A673 (cell line): ENCODE measurements at regions not wholly inside any gene's neighbourhood (a gene's known extent, or its start where the extent isn't known, plus 50 kb on each side); places are given as distances from the start of the nearest gene placed in this dataset.

Source experiments
- CTCF ChIP-seq: fragments of 300-800, 200-600 bp; sonication (generic); conservative IDR thresholded peaks from 2 replicates; pipeline ENCODE4 v1.5.1; 2017; ENCODE audit warnings: low read depth, mild to moderate bottlenecking, antibody characterized with exemption, low read length, moderate library complexity, mixed read lengths
- EZH2 ChIP-seq: fragments of 200-600 bp; sonication (generic); IDR thresholded peaks from 2 replicates; pipeline ENCODE4 v1.6.1; 2017; ENCODE audit warnings: borderline replicate concordance, low read depth, mild to moderate bottlenecking, mixed read lengths, antibody characterized with exemption, low read length; ENCODE audit not compliant: poor library complexity, severe bottlenecking

- TF ChIP-seq CTCF (peak; percentile 19; the same call in 1 of the 2 replicates), EZH2 (no peak)
These were observed 235.9 kb downstream of the NHLRC3 start for GRCh38 chr13:39273953-39274738.
